C4-2B (cell line): ENCODE measurements at regions not wholly inside any gene's neighbourhood (a gene's known extent, or its start where the extent isn't known, plus 50 kb on each side); places are given as distances from the start of the nearest gene placed in this dataset.

Source experiments
- H3K27ac ChIP-seq: fragments of 450-650 bp; 2 replicates; pipeline ENCODE4 v1.5.1; 2017
- ZFX ChIP-seq: fragments of 450-650 bp; IDR thresholded peaks from 2 replicates; pipeline ENCODE4 v1.6.1; 2017
- TF ChIP-seq, protein P1 (sequence below): fragments of 450-650 bp; conservative IDR thresholded peaks from 2 replicates; pipeline ENCODE4 v1.5.1; 2017; ENCODE audit warnings: mild to moderate bottlenecking

DNA sequence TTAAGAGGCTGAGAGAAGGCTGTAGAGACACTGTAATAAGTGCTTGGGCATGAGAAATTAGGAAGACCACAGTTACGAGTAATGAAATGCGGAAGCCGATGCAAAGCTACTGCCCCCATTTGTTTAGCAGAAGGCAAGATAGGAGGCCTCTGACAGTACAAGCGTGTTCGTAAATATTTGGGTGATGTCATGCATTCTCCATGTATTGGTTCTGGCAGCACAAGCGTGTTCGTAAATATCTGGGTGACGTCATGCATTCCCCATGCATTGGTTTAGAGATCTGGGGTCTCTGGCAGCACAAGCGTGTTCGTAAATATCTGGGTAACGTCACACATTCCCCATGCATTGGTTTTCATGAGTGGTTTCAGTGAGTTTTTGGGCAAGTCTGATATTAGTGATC, 661.5 kb upstream of the FRG1 start:
- no peak overlapping the region for H3K27ac ChIP-seq
- no peak for TF ChIP-seq ZFX

DNA sequence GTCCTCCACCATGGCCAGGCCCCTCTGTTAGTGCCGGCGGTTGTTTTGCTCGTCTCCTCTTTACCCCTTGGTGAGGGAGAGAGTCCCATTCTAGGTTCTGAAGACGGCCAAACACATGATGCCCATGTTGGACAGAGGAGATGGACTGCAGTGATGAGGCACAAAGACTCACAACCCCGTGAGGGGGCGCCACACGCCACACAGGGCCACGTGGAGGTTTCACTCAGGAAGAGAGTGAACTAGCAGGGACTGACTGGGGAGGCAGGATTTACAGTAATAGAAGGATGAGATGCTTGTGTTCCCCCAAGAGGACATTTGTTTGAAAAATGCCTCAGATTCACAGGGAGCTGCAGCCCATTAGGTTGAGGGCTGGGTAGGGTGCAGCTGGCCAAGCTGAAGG, 655.3 kb upstream of the FRG1 start:
- H3K27ac ChIP-seq: no peak overlapping the region
- TF ChIP-seq, protein P1, sequence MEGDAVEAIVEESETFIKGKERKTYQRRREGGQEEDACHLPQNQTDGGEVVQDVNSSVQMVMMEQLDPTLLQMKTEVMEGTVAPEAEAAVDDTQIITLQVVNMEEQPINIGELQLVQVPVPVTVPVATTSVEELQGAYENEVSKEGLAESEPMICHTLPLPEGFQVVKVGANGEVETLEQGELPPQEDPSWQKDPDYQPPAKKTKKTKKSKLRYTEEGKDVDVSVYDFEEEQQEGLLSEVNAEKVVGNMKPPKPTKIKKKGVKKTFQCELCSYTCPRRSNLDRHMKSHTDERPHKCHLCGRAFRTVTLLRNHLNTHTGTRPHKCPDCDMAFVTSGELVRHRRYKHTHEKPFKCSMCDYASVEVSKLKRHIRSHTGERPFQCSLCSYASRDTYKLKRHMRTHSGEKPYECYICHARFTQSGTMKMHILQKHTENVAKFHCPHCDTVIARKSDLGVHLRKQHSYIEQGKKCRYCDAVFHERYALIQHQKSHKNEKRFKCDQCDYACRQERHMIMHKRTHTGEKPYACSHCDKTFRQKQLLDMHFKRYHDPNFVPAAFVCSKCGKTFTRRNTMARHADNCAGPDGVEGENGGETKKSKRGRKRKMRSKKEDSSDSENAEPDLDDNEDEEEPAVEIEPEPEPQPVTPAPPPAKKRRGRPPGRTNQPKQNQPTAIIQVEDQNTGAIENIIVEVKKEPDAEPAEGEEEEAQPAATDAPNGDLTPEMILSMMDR: no peak
- no peak for TF ChIP-seq ZFX

DNA sequence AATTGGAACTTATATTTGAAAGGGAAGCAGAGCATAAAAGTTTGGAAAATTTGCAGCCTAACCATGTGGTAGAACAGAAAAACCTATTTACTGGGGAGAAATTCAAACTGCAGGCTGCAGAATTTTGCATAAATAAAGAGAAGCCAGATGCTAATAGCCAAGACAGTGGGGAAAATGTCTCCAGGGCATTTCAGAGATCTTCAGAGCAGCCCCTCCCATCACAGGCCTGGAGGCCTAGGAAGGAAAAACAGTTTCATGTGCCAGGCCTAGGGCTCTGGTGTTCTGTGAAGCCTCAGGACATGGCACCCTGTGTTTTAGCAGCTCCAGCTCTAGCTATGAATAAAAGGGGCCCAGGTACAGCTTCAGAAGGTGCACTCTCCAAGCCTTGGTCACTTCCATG, 648.7 kb upstream of the FRG1 start:
- no peak overlapping the region for H3K27ac ChIP-seq
- TF ChIP-seq ZFX: no peak
- TF ChIP-seq, protein P1: no peak

DNA sequence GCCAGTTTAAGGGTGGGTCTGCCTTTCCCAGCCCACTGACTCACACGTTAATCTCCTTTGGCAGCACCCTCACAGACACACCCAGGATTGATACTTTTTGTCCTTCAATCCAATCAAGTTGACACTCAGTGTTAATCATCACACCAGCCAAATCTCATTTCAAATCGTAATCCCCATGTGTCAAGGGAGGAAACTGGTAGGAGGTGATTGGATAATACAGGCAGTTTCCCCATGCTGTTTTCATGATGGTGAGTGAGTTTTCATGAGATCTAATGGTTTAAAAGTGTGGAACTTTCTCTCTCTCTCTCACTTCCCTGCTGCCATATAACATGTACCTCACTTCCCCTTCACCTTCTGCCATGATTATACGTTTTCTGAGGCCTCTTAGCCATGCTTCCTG, 647.2 kb upstream of the FRG1 start:
- TF ChIP-seq, protein P1: no peak
- TF ChIP-seq ZFX: no peak
- H3K27ac ChIP-seq: no peak overlapping the region

DNA sequence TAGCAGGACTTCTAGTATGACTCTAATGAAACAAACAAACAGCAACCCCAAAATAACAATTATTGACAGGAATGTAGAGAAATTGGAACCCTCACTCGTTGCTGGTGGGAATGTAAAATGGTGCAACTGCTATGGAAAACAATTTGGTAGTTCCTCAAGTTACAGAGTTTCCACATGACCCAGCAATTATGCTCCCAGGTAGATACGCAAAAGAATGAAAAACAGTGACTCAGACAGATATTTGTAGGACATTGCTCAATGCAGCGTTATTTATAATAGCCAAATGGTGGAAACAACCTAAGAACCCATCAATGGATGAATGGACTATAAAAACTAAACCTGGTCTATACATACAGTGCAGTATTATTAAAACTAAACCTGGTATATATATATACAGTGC, 646.1 kb upstream of the FRG1 start:
- TF ChIP-seq, protein P1: no peak
- no peak for TF ChIP-seq ZFX
- H3K27ac ChIP-seq: no peak overlapping the region

DNA sequence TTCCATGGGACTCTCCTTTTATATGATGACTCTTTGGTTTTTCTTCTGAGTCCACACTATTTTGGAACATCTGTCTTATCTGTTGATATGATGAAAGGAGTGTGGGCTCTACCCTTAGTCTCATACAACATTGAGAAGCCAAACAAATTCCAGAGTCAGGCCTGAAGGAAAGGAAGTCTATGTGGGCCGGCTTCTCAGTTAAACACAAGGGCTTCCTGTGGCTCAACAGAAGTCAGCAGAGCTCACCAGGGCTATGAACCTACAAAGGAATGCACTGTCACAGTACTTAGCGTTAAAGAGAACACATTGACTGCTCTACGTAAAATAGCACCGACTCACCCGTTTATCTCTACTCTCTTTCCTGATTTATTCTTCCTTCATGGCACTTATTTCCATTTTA, 641.0 kb upstream of the FRG1 start:
- H3K27ac ChIP-seq: no peak overlapping the region
- TF ChIP-seq, protein P1: no peak
- no peak for TF ChIP-seq ZFX

DNA sequence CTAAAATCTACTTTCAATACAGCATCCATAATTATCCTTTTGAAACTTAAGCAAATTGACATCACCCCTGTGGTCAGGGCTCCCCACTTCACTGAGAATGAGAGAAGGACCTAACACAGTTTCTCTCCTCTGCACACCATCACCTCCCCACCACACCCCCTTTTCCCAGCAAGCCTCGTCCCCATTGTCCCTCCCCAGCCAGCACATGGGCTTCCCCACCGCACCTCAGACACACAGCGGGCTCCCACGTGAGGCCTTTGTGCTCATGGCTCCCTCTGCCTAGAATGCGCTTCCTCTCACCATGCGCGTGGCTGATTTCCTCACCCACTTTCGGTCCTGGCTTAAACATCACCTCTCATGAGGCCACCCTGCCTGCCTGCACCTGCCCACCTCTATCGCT, 639.0 kb upstream of the FRG1 start:
- no peak for TF ChIP-seq ZFX
- TF ChIP-seq, protein P1: no peak
- H3K27ac ChIP-seq: no peak overlapping the region

DNA sequence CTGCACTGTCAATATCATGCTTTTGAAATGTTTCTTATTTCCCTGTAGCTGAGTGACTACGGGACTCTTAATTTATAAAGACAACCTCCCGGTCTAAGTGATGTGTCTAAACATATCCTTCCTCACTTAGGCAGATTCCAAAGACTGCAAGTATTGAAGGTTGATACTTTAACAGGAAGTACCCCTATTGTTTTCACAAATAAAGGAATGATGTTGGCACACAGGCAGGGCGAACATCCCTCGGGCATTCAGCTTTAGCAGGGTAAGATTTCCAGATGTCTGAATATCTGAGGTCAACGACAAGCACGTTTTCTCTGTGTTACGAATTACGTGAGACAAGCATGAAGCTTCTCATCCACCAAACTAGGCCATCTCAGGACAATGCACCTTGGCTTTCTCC, 638.0 kb upstream of the FRG1 start:
- TF ChIP-seq, protein P1: no peak
- TF ChIP-seq ZFX: no peak
- no peak overlapping the region for H3K27ac ChIP-seq
